ENCODE measurements at regions not wholly inside any gene's neighbourhood (a gene's known extent, or its start where the extent isn't known, plus 50 kb on each side); places are given as distances from the start of the nearest gene placed in this dataset.
"Not testable (repeated sequence)": the region's sequence is repeated elsewhere in the genome, so short reads cannot be mapped to it uniquely, and the experiment has no call there.

- H3K4me1 ChIP-seq (ENCODE audit: control insufficient read depth in 2 of 3, insufficient read depth in 2 of 3, low read depth in 1 of 3, low read length in 3 of 3); H3K36me3 ChIP-seq (ENCODE audit: control insufficient read depth in 2 of 3, insufficient read depth in 3 of 3, low read length in 3 of 3); intact Hi-C loops (cut with DNase I); H3K4me3 ChIP-seq (ENCODE audit: low read length in 3 of 3); H3K9ac ChIP-seq (ENCODE audit: low read length in 3 of 3); H3K9me3 ChIP-seq (ENCODE audit: control insufficient read depth in 2 of 3, insufficient read depth in 1 of 3, low read length in 3 of 3); H3K27ac ChIP-seq (ENCODE audit: low read depth in 2 of 2, low read length in 2 of 2); DNase-seq; H3K27me3 ChIP-seq (ENCODE audit: control insufficient read depth, insufficient read depth, low read length); FAIRE-seq: not testable (repeated sequence)
These were observed 100.9 kb upstream of the ALKAL2 start for GRCh38 chr2:388752-389151.

GRCh38 chr2:387980-388421 lies 100.1 kb upstream of the ALKAL2 start:
- no peaks in the 10 kb centered on the region for H3K36me3 ChIP-seq (ENCODE audit: control insufficient read depth in 2 of 3, insufficient read depth in 3 of 3, low read length in 3 of 3)
- intact Hi-C loops (cut with DNase I), result no loop called here
- H3K27ac ChIP-seq (ENCODE audit: low read depth in 2 of 2, low read length in 2 of 2), result no peak overlapping the region
- H3K4me1 ChIP-seq (ENCODE audit: control insufficient read depth in 2 of 3, insufficient read depth in 2 of 3, low read depth in 1 of 3, low read length in 3 of 3), result no peaks in the 10 kb centered on the region
- H3K4me3 ChIP-seq (ENCODE audit: low read length in 3 of 3), result no peak overlapping the region
- H3K27me3 ChIP-seq (ENCODE audit: control insufficient read depth, insufficient read depth, low read length), result no peaks in the 10 kb centered on the region
- no peak for TF ChIP-seq CTCF (IDR thresholded peaks at IDR 0.05; ENCODE audit: borderline replicate concordance, extremely low read depth, insufficient read depth)
- peak in 1 of 5 donors; percentile 22 for DNase-seq
- H3K9me3 ChIP-seq (ENCODE audit: control insufficient read depth in 2 of 3, insufficient read depth in 1 of 3, low read length in 3 of 3), result no peaks in the 10 kb centered on the region
- H3K9ac ChIP-seq (ENCODE audit: low read length in 3 of 3), result no peak overlapping the region
- FAIRE-seq, result no peak

- Histone ChIP-seq H3K4me3 (ENCODE audit: low read length in 3 of 3) (no peak overlapping the region), H3K4me1 (ENCODE audit: control insufficient read depth in 2 of 3, insufficient read depth in 2 of 3, low read depth in 1 of 3, low read length in 3 of 3) (no peaks in the 10 kb centered on the region), H3K36me3 (ENCODE audit: control insufficient read depth in 2 of 3, insufficient read depth in 3 of 3, low read length in 3 of 3) (no peaks in the 10 kb centered on the region), H3K27me3 (ENCODE audit: control insufficient read depth, insufficient read depth, low read length) (no peaks in the 10 kb centered on the region), H3K27ac (ENCODE audit: low read depth in 2 of 2, low read length in 2 of 2) (no peak overlapping the region), H3K9me3 (ENCODE audit: control insufficient read depth in 2 of 3, insufficient read depth in 1 of 3, low read length in 3 of 3) (no peaks in the 10 kb centered on the region), H3K9ac (ENCODE audit: low read length in 3 of 3) (no peak overlapping the region)
- FAIRE-seq (no peak), DNase-seq (no peak)
- TF ChIP-seq CTCF (IDR thresholded peaks at IDR 0.05; ENCODE audit: borderline replicate concordance, extremely low read depth, insufficient read depth), result no peak
- intact Hi-C loops (cut with DNase I), result no loop called here
These were observed 98.7 kb upstream of the ALKAL2 start for GRCh38 chr2:386406-387103.

- FAIRE-seq (no peak), DNase-seq (peak in 3 of 5 donors; percentile 56 to 75 (median 75))
- no peak for TF ChIP-seq CTCF (IDR thresholded peaks at IDR 0.05; ENCODE audit: borderline replicate concordance, extremely low read depth, insufficient read depth)
- Histone ChIP-seq H3K36me3 (ENCODE audit: control insufficient read depth in 2 of 3, insufficient read depth in 3 of 3, low read length in 3 of 3) (no peaks in the 10 kb centered on the region), H3K4me3 (ENCODE audit: low read length in 3 of 3) (no peak overlapping the region), H3K4me1 (ENCODE audit: control insufficient read depth in 2 of 3, insufficient read depth in 2 of 3, low read depth in 1 of 3, low read length in 3 of 3) (no peaks in the 10 kb centered on the region), H3K27ac (ENCODE audit: low read depth in 2 of 2, low read length in 2 of 2) (no peak overlapping the region), H3K9ac (ENCODE audit: low read length in 3 of 3) (no peak overlapping the region), H3K9me3 (ENCODE audit: control insufficient read depth in 2 of 3, insufficient read depth in 1 of 3, low read length in 3 of 3) (no peaks in the 10 kb centered on the region), H3K27me3 (ENCODE audit: control insufficient read depth, insufficient read depth, low read length) (no peaks in the 10 kb centered on the region)
- intact Hi-C loops (cut with DNase I), result no loop called here
These were observed 97.9 kb upstream of the ALKAL2 start for GRCh38 chr2:385785-386184.
